CD4-positive, alpha-beta T cell (primary cell): ENCODE measurements at regions not wholly inside any gene's neighbourhood (a gene's known extent, or its start where the extent isn't known, plus 50 kb on each side); places are given as distances from the start of the nearest gene placed in this dataset.

Experiments
- ATAC-seq: fragments of 200-7000 bp; cut with Tn5 transposase; one replicate; pipeline ENCODE4 v1.10.0; 2022; ENCODE audit warnings: mild to moderate bottlenecking; ENCODE audit not compliant: poor library complexity
- CTCF ChIA-PET: fragments of 350-600 bp; sonication (Branson Sonifier 250); formaldehyde crosslinking; loops from one replicate; lab custom pipeline; 2021; ENCODE audit warnings: antibody characterized with exemption, inconsistent platforms; lab: Charles Lee
- POLR2A ChIA-PET: fragments of 350-600 bp; sonication (Branson Sonifier 250); formaldehyde crosslinking; loops from one replicate; lab custom pipeline; 2021; ENCODE audit warnings: antibody characterized with exemption, inconsistent platforms; lab: Charles Lee
- DNase-seq, 14 experiments: peaks; one replicate each; pipeline ENCODE4 v3.0.0-alpha.2; 2013 to 2020; ENCODE audit warnings: mixed read lengths in 2 of 14
- H3K27ac ChIP-seq, 2 donors: one replicate each; pipeline versions ENCODE4 v1.5.1 to v1.7.0; 2013; ENCODE audit warnings: low read length in 2 of 2, low read depth in 1 of 2, mild to moderate bottlenecking in 1 of 2
- H3K27me3 ChIP-seq, 2 experiments: 1 replicate in 1 of 2; 2 replicates in 1 of 2; pipeline versions ENCODE4 v1.6.1 to v1.7.0; 2013; ENCODE audit warnings: low read length in 2 of 2, control low read depth in 1 of 2, mild to moderate bottlenecking in 1 of 2, moderate library complexity in 1 of 2; ENCODE audit not compliant: insufficient read depth in 2 of 2, control insufficient read depth in 1 of 2
- H3K36me3 ChIP-seq: one replicate; pipeline ENCODE4 v1.6.1; 2013; ENCODE audit warnings: low read length, control low read depth; ENCODE audit not compliant: insufficient read depth
- H3K4me1 ChIP-seq: one replicate; pipeline ENCODE4 v1.6.1; 2013; ENCODE audit warnings: low read length, control low read depth; ENCODE audit not compliant: insufficient read depth
- H3K4me3 ChIP-seq: one replicate; pipeline ENCODE4 v1.5.1; 2013; ENCODE audit warnings: mild to moderate bottlenecking, low read length, moderate library complexity
- H3K9me3 ChIP-seq, 2 experiments: 1 replicate in 1 of 2; 2 replicates in 1 of 2; pipeline versions ENCODE4 v1.6.1 to v1.7.0; 2013; ENCODE audit warnings: low read length in 2 of 2, mild to moderate bottlenecking in 2 of 2, control low read depth in 1 of 2, moderate library complexity in 1 of 2; ENCODE audit not compliant: control insufficient read depth in 1 of 2, insufficient read depth in 1 of 2
- H3K27ac Mint-ChIP-seq: one replicate; pipeline ENCODE4 v1.8.0; 2020; ENCODE audit warnings: mixed read lengths
- H3K27me3 Mint-ChIP-seq: one replicate; pipeline ENCODE4 v1.8.0; 2021; ENCODE audit warnings: mixed read lengths
- H3K36me3 Mint-ChIP-seq: one replicate; pipeline ENCODE4 v1.8.0; 2021; ENCODE audit warnings: low read depth, mixed read lengths
- H3K4me1 Mint-ChIP-seq: one replicate; pipeline ENCODE4 v1.8.0; 2021; ENCODE audit warnings: low read depth, mixed read lengths
- H3K4me3 Mint-ChIP-seq: one replicate; pipeline ENCODE4 v1.8.0; 2020; ENCODE audit warnings: mild to moderate bottlenecking, mixed read lengths
- H3K9me3 Mint-ChIP-seq: one replicate; pipeline ENCODE4 v1.8.0; 2020; ENCODE audit warnings: mixed read lengths
- intact Hi-C, 2 experiments: fragments of 100-400 bp; cut with DNase I in 1 of 2; cut with micrococcal nuclease in 1 of 2; formaldehyde crosslinking; loops; one replicate each; pipeline versions ENCODE4 v1.15.1 to v1.9.0; 2023 to 2025; cut with DNase I, micrococcal nuclease
- TF ChIP-seq, protein P1 (sequence below): fragments of 200-600 bp; IDR thresholded peaks from one replicate; pipeline ENCODE4 v1.8.0; 2022; ENCODE audit warnings: antibody characterized with exemption, mild to moderate bottlenecking

DNA sequence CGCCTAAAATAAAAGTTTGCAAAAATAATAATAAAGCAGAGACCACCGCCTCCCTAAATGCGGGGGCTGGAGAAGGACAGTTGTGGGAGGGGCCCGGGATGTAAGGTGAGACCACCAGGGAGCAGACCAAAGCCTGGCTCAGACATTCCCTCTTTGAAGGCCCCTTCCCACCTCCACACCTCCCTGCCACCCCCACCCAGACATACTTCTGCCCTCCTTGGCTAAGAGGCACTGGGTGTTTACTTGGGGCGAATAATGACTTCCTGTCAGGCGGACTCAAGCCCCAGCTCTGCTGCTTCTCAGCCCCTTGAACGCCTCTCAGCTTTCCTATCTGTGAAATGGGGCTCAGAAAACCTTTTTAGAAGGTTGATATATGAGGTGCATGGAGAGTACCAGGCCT, 58.8 kb upstream of the GGTA1 start:
- H3K36me3 ChIP-seq = no peaks in the 10 kb centered on the region
- no peak overlapping the region for H3K4me3 ChIP-seq
- TF ChIP-seq, protein P1, sequence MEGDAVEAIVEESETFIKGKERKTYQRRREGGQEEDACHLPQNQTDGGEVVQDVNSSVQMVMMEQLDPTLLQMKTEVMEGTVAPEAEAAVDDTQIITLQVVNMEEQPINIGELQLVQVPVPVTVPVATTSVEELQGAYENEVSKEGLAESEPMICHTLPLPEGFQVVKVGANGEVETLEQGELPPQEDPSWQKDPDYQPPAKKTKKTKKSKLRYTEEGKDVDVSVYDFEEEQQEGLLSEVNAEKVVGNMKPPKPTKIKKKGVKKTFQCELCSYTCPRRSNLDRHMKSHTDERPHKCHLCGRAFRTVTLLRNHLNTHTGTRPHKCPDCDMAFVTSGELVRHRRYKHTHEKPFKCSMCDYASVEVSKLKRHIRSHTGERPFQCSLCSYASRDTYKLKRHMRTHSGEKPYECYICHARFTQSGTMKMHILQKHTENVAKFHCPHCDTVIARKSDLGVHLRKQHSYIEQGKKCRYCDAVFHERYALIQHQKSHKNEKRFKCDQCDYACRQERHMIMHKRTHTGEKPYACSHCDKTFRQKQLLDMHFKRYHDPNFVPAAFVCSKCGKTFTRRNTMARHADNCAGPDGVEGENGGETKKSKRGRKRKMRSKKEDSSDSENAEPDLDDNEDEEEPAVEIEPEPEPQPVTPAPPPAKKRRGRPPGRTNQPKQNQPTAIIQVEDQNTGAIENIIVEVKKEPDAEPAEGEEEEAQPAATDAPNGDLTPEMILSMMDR = no peak
- Mint-ChIP-seq H3K4me1 (no peaks in the 10 kb centered on the region), H3K27me3 (peaks cover 14% of the 10 kb centered on the region), H3K9me3 (no peaks in the 10 kb centered on the region), H3K4me3 (no peak overlapping the region), H3K36me3 (no peaks in the 10 kb centered on the region), H3K27ac (no peak overlapping the region)
- no peaks in the 10 kb centered on the region for H3K9me3 ChIP-seq
- ATAC-seq (no peak), DNase-seq (no peak)
- peaks cover 0 to 4% of the 10 kb centered on the region in 2 experiments for H3K27me3 ChIP-seq
- intact Hi-C loops = no loop called here
- ChIA-PET CTCF (no interaction called here), POLR2A (no interaction called here)
- H3K4me1 ChIP-seq = peaks cover 4% of the 10 kb centered on the region
- no peak overlapping the region for H3K27ac ChIP-seq

DNA sequence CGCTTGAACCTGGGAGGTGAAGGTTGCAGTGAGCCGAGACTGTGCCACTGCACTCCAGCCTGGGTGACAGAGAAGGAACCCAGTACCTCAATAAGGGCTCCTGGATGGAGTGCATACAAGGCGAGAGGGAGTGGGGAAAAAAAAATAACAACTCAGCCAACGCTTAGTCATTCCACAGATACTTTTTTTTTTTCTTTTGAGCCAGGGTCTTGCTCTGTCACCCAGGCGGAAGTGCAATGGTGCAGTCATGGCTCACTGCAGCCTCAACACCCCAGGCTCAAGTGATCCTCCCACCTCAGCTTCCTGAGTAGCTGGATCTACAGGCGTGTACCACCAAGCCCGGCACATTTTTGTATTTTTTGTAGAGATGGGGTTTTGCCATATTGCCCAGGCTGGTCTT, 59.5 kb upstream of the GGTA1 start:
- DNase-seq = peak in 2 of 14 experiments; percentile 29 to 48
- Histone ChIP-seq H3K27me3 (peaks cover 0 to 4% of the 10 kb centered on the region in 2 experiments), H3K9me3 (no peaks in the 10 kb centered on the region), H3K4me1 (peaks cover 4% of the 10 kb centered on the region), H3K27ac (no peak overlapping the region), H3K36me3 (no peaks in the 10 kb centered on the region), H3K4me3 (no peak overlapping the region)
- Mint-ChIP-seq H3K4me3 (no peak overlapping the region), H3K9me3 (no peaks in the 10 kb centered on the region), H3K4me1 (no peaks in the 10 kb centered on the region), H3K27me3 (peaks cover 14% of the 10 kb centered on the region), H3K27ac (no peak overlapping the region), H3K36me3 (no peaks in the 10 kb centered on the region)
- TF ChIP-seq, protein P1 = no peak
- CTCF ChIA-PET = no interaction called here
- intact Hi-C loops = no loop called here
- POLR2A ChIA-PET = no interaction called here
- ATAC-seq = no peak

DNA sequence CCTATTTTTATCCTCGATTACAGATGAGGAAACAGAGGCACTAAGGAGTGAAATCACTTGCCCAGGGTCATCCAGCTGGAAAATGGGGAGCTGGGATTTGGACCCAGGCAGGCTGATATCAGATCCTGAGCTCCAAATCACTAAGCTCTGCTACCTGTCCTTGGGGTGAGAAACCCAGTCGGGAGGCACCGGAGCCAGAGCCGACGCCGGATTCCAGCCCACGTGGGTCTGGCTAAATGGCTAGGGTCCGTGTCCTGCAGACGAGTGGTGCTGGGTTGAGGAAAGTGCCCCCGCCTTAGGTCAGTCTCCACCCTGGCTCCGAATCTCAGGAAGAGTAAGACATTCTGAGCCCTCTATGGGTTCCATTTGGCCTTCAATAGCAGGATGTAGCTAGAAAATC, 61.3 kb upstream of the GGTA1 start:
- H3K27me3 Mint-ChIP-seq = peaks cover 8% of the 10 kb centered on the region
- no peaks in the 10 kb centered on the region for H3K36me3 Mint-ChIP-seq
- peaks cover 4% of the 10 kb centered on the region for H3K4me1 ChIP-seq
- no peaks in the 10 kb centered on the region for H3K9me3 ChIP-seq
- no peak overlapping the region for H3K27ac Mint-ChIP-seq
- POLR2A ChIA-PET = no interaction called here
- DNase-seq (no peak), ATAC-seq (no peak)
- H3K4me3 ChIP-seq = no peak overlapping the region
- H3K9me3 Mint-ChIP-seq = no peaks in the 10 kb centered on the region
- CTCF ChIA-PET = no interaction called here
- no peaks in the 10 kb centered on the region for H3K4me1 Mint-ChIP-seq
- no peak overlapping the region for H3K27ac ChIP-seq
- H3K4me3 Mint-ChIP-seq = no peak overlapping the region
- no peaks in the 10 kb centered on the region for H3K36me3 ChIP-seq
- TF ChIP-seq, protein P1 = no peak
- intact Hi-C loops = no loop called here
- H3K27me3 ChIP-seq = peaks cover 0 to 4% of the 10 kb centered on the region in 2 experiments
